ENCODE measurements at regions not wholly inside any gene's neighbourhood (a gene's known extent, or its start where the extent isn't known, plus 50 kb on each side); places are given as distances from the start of the nearest gene placed in this dataset.

DNA sequence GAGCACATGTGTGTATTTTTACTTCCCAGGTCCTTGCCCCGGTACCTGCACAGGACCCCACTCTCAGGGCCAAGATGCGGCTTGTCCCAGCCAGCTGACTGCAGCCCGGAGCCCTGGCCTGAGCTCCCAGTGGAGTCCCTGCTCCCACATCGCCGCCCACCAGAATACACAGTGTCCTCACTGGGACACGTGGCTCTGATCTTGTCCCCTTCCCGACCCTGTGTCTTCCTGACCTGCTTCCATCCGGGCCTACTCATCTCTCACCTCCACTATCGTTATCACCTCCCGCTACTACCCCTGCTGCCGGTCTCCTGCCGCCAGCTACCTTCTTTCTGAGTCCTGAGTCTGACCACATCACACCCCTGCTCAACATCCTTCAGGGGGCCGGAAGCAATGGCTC, 146.3 kb upstream of the CHST15 start:
- no peak for DNase-seq

DNA sequence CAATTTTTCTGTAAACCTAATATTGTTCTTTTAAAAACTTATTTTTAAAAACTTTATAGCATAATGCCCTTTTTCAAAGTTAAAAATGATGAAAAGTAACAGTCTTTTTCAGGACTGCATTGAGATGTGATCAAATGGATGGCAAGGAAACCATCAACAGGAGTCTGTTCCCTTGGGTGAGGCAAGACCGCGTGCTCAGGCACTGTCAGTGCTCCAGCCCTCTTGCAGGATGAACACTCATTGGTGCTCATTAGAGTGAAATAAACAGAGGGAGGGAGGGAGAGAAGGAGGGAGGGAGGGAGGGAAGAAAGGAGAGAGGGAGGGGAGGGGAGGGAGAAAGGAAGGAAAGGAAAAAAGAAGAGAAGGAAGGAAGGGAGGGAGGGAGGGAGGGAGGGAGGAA, 145.7 kb upstream of the CHST15 start:
- no peak for DNase-seq

GRCh38 chr10:124238367-124238766, 145.0 kb upstream of the CHST15 start:
- DNase-seq, result no peak

DNA sequence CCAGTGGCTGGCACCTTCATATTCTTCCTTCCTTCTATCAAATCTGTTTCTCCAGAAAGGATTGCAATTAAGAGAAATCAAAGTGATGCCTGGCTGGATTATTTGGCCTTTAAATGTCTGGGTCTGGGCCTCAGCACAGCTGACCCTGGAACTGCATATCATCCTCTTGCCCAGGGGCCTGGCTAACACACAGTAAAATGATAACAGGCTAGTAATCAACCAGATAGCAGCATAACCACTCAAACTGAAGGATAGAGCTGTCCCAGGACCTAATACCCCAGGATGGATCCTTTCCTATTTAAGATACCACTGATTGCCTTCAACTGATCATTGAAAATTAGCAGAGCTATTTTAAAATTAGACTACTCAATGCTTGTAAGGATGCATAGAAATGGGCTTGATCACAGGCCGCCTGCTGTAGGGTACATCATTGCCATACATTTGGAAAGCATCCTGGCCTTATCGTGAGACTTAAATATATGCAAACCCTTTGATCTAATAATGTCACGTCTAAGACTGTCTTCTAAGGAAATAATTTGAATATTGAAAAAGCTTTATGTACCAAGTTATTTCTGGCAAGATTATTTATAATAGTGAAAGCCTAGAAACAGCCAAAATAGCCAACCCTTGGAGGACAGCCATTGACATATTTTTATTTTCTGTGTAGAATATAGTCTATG, 144.0 kb upstream of the CHST15 start:
- no peak for DNase-seq

- no peak for DNase-seq
These were observed 143.4 kb upstream of the CHST15 start for GRCh38 chr10:124236816-124237215.

- no peak for DNase-seq
These were observed 142.7 kb upstream of the CHST15 start for GRCh38 chr10:124236136-124236535.

GRCh38 chr10:124235232-124235631, 141.8 kb upstream of the CHST15 start:
- no peak for DNase-seq

- DNase-seq, result no peak
These were observed 140.2 kb upstream of the CHST15 start for GRCh38 chr10:124233546-124234138.

DNA sequence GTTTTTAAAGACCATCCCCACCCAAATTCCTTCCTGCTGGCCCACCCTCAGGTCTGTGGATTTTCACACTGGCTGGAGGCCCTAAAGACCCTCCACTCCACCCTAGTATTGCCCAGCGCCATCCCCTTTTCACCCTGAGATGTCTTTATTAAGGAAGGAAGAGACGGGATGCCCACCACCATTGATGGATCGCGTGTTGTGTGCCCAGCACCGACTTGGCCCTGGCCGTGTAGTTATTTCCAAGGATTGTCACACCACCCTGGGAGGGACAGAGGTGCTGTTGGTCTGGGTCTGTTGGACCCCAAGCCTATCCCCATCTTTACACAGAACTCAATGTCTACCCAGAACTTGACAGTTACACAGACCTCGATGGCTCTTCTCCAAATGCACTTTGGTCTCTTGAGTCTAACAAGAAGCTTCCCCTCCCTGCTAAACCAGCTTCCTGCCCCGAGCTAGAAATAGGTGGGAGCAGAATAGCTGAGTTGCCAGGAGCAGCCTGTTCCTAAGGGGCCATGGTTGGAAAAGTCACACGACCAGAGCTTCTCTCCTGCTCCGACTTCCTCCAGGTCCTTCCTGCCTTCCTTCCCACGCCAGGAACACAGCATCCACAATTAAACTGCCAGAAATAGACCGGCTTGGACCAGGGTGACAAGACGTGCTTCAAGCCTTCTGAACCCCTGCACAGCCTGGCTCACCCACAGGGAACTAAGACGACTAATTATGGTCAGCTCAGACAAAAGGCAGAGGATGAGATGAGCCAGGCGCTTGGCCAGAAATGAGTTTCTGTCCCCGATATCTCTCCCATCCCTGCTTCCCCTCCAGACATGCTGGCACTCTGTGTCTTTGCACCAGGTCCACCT, 139.5 kb upstream of the CHST15 start:
- no peak for DNase-seq

DNA sequence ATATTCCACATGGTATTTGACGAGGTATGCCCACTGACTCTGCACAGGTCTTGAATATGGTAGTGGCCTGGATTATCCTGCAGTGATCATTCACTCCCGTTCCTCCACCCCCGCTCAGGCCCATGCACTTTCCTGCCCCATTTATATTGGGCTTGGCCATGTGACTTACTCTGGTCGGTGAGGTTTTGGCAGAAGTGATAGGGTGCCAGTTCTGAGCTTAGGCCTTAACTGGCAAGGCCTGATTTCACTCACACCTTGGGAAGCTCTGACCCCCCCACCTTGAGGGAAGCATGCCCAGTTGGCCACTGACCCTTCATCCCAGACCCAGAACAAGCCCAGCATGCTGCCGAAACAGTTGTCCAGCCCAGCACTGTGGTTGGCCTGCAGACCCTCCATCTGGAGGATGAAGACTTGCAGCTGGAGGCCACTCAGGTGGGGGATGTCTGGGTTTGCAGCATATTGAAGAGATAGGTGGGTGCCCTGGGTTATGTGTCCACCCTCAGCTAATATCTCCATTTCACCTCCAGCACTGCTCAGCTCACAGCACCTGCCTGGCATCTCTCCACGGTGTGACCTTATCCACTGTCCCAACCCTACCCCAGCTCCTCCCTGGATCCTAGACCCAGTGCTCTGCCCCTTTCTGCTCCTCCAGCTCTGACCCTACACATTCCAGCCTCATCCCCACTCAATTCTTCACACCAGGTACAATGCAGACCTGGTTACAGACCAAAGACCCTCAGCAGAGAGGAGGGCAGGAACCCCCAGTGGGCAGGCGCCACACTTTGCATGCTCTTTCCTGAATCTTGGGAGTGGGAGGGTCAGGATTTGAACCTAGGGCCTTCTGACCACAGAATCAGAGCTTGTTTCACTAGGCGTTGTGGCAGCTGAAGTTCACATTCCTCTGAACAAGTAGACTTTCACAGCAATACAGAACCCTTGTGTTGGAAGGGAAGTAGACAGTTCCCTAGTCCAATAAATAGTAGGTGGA, 138.1 kb upstream of the CHST15 start:
- no peak for DNase-seq

DNA sequence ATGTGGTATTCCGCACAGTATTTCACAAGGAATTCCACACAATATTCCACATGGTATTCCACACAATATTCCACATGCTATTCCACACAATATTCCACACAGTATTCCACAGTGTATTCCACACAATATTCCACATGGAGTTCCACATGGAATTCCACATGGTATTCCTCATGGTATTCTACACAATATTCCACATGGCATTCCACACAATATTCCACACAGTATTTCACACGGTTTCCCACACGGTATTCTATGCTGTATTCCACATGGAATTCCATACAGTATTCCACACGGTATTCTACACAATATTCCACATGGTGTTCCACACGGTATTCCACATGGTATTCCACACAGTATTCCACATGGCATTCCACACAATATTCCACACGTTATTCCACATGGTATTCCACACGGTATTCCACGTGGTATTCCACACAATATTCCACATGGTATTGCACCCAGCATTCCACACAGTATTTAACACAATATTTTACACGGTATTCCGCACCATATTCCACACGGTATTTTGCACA, 137.3 kb upstream of the CHST15 start:
- DNase-seq, result no peak

DNA sequence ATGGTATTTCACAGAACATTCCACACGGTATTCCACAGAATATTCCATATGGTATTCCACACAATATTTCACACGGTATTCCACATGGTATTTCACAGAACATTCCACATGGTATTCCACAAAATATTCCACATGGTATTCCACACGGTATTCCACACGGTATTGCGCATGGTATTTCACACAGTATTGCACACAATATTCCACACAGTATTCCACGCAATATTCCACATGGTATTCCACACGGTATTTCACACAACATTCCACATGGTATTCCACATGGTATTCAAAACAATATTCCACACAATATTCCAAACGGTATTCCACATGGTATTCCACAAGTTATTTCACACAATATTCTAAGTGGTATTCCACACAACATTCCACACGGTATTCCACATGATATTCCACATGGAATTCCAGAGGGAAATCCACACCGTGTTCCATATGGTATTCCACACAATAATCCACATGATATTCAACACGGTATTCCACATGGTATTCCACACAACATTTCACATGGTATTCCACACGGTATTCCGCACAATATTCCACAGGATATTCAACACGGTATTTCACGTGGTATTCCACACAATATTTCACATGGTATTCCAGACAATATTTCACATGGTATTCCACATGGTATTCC, 136.7 kb upstream of the CHST15 start:
- no peak for DNase-seq

DNA sequence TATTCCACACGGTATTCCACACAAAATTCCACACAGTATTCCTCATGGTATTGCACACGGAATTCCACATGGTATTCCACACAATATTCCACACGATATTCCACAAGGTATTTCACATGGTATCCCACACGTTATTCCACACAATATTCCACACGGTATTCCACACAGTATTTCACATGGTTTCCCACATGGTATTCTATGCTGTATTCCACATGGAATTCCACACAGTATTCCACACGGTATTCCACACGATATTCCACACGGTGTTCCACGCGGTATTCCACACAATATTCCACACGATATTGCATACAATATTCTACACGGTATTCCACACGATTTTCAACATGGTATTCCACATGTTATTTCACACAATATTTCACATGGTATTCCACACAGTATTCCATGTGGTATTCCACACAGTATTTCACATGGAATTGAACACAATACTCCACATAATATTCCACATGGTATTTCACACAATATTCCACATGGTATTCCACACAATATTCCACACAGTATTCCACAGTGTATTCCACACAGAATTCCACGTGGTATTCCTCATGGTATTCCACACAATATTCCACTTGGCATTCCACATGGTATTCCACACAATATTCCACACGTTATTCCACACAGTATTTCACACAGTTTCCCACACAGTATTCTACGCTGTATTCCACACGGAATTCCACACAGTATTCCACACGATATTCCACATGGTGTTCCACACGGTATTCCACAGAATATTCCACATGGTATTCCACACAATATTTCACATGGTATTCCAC, 136.0 kb upstream of the CHST15 start:
- no peak for DNase-seq

GRCh38 chr10:124228471-124228870, 135.1 kb upstream of the CHST15 start:
- DNase-seq, result no peak

- DNase-seq, result no peak
These were observed 134.6 kb upstream of the CHST15 start for GRCh38 chr10:124227988-124228387.

GRCh38 chr10:124227055-124227975, 133.9 kb upstream of the CHST15 start:
- no peak for DNase-seq

DNA sequence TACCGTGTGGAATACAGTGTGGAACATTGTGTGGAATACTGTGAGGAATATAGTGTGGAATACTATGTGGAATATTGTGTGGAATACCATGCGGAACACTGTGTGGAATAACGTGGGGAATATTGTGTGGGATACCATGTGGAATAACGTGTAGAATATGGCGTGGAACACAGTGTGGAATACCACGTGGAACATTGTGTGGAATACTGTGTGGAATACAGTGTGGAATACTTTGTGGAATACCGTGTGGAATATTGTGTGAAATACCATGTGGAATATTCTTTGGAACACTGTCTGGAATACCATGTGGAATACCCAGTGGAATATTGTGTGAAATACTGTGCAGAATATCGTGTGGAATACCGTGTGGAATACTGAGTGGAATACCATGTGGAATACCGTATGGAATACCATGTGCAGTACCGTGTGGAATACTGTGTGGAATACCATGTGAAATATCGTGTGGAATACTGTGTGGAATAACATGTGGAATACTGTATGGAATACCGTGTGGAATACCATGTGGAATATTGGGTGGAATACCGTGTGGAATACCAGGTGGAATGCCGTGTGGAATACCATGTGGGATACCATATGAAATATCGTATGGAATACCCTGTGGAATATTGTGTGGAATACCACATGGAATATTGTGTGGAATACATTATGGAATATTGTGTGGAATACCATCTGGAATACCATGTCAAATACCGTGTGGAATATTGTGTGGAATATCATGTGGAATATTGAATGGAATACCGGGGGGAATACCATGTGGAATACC, 133.1 kb upstream of the CHST15 start:
- DNase-seq, result no peak

GRCh38 chr10:124225467-124226270, 132.3 kb upstream of the CHST15 start:
- DNase-seq, result no peak

Data from SHP77 treated with DMSO at 0.1 percent for 48 hours (cell line).